ENCODE measurements at regions not wholly inside any gene's neighbourhood (a gene's known extent, or its start where the extent isn't known, plus 50 kb on each side); places are given as distances from the start of the nearest gene placed in this dataset.

- FAIRE-seq: no peak
- no peak for TF ChIP-seq POU2F2 (IDR thresholded peaks at IDR 0.05; ENCODE audit: low read depth, low read length)
- no peak for DNase-seq (ENCODE audit: insufficient read length, low spot score)
Measured at GRCh38 chr10:4062751-4063150, 277.7 kb upstream of the KLF6 start.

DNA sequence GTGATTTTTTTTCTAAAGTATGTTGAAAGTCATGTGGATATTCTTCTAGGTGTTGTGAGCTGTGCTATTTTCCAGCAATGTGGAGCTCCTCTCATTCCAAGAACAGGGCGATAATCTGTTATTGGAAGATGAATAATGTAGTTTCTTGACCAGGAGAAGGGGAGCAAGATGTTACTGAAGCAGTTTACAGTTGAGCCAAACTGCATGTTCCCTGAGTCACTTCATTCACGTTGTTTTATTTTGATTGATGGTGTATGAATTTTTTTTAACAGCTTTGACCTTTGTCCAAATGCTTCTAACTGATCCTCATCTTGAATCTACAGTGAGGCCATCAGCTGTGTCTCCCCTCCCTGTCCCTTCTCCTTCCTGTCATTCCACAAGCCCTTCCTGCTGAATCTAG lies 277.1 kb upstream of the KLF6 start:
- FAIRE-seq (no peak), DNase-seq (ENCODE audit: insufficient read length, low spot score) (no peak)
- TF ChIP-seq SPI1 (IDR thresholded peaks at IDR 0.05; ENCODE audit: low read depth, low read length) (no peak), POU2F2 (IDR thresholded peaks at IDR 0.05; ENCODE audit: low read depth, low read length) (no peak), PAX5 (IDR thresholded peaks at IDR 0.05; ENCODE audit: insufficient read depth, low read length, severe bottlenecking) (no peak), TAF1 (IDR thresholded peaks at IDR 0.05; ENCODE audit: low read depth, low read length) (no peak), POLR2AphosphoS5 (IDR thresholded peaks at IDR 0.05; ENCODE audit: low read depth, low read length) (no peak), POLR2A (IDR thresholded peaks at IDR 0.05; ENCODE audit: low read depth, low read length) (no peak)

DNA sequence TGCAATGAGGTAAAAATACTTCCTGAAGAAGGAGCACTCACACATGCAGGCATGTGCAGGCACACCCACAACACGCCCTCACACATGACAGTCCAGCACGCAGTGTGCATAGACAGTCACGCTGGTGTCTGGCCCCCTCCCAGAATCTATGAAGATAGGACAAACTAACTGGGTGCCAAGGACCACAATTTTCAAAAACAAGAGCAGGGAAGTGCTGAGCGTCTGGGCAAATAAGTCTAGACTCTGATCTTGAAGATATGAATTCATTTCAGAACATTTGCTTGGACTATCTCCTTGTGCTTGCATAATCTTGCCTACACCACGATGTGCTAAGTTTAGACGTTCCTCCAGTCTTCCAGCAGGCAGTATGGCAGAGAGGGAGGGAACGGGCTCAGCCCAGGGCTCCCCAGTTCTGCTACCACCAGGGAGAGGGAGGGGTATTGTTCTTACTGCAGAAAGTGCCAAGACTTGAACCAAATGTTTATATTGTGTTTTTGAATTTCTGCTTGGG lies 276.5 kb upstream of the KLF6 start:
- no peak for TF ChIP-seq POU2F2 (IDR thresholded peaks at IDR 0.05; ENCODE audit: low read depth, low read length)
- TF ChIP-seq SPI1 (IDR thresholded peaks at IDR 0.05; ENCODE audit: low read depth, low read length): no peak
- no peak for TF ChIP-seq POLR2AphosphoS5 (IDR thresholded peaks at IDR 0.05; ENCODE audit: low read depth, low read length)
- TF ChIP-seq POLR2A (IDR thresholded peaks at IDR 0.05; ENCODE audit: low read depth, low read length): no peak
- TF ChIP-seq PAX5 (IDR thresholded peaks at IDR 0.05; ENCODE audit: insufficient read depth, low read length, severe bottlenecking): no peak
- TF ChIP-seq TAF1 (IDR thresholded peaks at IDR 0.05; ENCODE audit: low read depth, low read length): no peak
- DNase-seq (ENCODE audit: insufficient read length, low spot score) (no peak), FAIRE-seq (peak; percentile 35)

DNA sequence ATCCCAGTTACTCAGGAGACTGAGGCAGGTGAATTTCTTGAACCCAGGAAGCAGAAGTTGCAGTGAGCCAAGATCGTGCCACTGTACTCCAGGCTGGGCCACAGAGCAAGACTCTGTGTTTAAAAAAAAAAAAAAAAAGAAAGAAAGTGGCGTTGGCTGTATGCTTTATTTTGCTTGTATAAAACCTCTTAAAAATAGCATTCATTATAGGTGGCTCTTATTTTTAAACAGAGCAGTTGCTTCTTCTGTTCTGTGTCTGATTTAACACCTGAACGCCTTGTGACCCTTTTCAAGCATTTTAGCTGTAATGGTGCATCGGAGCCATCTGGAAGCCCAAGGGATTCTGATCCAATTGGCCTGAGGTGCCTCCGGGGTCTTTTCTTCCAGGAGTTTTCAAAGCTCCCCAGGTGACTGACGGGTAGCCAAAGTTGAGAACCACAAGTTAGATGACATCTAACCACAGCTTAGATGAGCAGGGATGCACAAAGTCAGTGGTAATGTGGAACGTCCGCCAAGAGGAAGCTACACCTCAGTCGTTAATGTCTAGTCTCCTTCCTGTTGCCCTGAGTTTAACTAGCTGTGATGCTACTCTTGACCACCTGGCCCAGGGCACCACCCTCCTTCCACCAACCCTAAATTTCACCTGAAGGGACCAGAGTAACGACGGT lies 274.6 kb upstream of the KLF6 start:
- peak; percentile 38 for FAIRE-seq
- DNase-seq (ENCODE audit: insufficient read length, low spot score): no peak
- TF ChIP-seq TAF1 (IDR thresholded peaks at IDR 0.05; ENCODE audit: low read depth, low read length) (no peak), PAX5 (IDR thresholded peaks at IDR 0.05; ENCODE audit: insufficient read depth, low read length, severe bottlenecking) (no peak), POLR2AphosphoS5 (IDR thresholded peaks at IDR 0.05; ENCODE audit: low read depth, low read length) (no peak), POU2F2 (IDR thresholded peaks at IDR 0.05; ENCODE audit: low read depth, low read length) (no peak), POLR2A (IDR thresholded peaks at IDR 0.05; ENCODE audit: low read depth, low read length) (no peak), SPI1 (IDR thresholded peaks at IDR 0.05; ENCODE audit: low read depth, low read length) (no peak)

- DNase-seq (ENCODE audit: insufficient read length, low spot score) (no peak), FAIRE-seq (no peak)
- TF ChIP-seq POU2F2 (IDR thresholded peaks at IDR 0.05; ENCODE audit: low read depth, low read length): no peak
- TF ChIP-seq SPI1 (IDR thresholded peaks at IDR 0.05; ENCODE audit: low read depth, low read length): no peak
- TF ChIP-seq POLR2AphosphoS5 (IDR thresholded peaks at IDR 0.05; ENCODE audit: low read depth, low read length): no peak
- no peak for TF ChIP-seq PAX5 (IDR thresholded peaks at IDR 0.05; ENCODE audit: insufficient read depth, low read length, severe bottlenecking)
- no peak for TF ChIP-seq POLR2A (IDR thresholded peaks at IDR 0.05; ENCODE audit: low read depth, low read length)
- TF ChIP-seq TAF1 (IDR thresholded peaks at IDR 0.05; ENCODE audit: low read depth, low read length): no peak
Measured at GRCh38 chr10:4058514-4059029, 273.6 kb upstream of the KLF6 start.

DNA sequence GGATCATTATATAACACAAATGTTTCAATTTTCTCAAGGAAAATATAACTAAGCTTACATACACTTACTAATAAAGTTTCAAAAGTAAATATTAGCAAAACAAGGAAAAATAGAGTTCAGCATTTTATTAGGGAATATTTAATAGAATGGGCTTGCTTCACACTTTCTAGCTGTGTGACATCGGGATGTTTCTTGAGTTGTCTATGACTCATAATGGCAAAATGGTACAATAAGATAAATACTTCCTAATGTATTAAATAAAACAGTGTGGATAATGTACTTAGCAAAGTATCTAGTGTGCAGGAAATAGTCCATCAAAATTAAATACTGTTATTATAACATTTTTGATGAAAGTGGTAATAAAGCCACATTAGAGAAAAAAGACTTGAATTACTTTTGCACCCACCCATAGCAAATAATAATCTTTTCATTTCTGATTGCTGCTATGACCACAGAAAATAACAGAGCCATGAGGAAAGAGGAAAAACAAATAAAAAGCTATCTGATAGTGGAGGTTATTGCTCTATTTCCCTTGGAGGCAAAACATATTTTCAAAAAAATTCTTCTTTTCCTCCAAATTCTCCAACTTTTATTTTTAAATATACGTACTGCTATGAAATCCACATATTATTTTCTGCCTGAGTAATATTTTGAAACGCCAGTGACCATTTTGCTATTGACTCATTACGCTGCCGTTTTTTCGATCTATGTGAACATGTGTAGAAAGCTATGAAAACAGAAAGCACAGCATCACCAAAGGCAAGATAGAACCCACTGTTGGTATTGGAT lies 272.9 kb upstream of the KLF6 start:
- FAIRE-seq (no peak), DNase-seq (ENCODE audit: insufficient read length, low spot score) (no peak)
- no peak for TF ChIP-seq POU2F2 (IDR thresholded peaks at IDR 0.05; ENCODE audit: low read depth, low read length)
- TF ChIP-seq PAX5 (IDR thresholded peaks at IDR 0.05; ENCODE audit: insufficient read depth, low read length, severe bottlenecking): no peak
- TF ChIP-seq SPI1 (IDR thresholded peaks at IDR 0.05; ENCODE audit: low read depth, low read length): no peak
- no peak for TF ChIP-seq POLR2AphosphoS5 (IDR thresholded peaks at IDR 0.05; ENCODE audit: low read depth, low read length)
- no peak for TF ChIP-seq TAF1 (IDR thresholded peaks at IDR 0.05; ENCODE audit: low read depth, low read length)
- TF ChIP-seq POLR2A (IDR thresholded peaks at IDR 0.05; ENCODE audit: low read depth, low read length): no peak

DNA sequence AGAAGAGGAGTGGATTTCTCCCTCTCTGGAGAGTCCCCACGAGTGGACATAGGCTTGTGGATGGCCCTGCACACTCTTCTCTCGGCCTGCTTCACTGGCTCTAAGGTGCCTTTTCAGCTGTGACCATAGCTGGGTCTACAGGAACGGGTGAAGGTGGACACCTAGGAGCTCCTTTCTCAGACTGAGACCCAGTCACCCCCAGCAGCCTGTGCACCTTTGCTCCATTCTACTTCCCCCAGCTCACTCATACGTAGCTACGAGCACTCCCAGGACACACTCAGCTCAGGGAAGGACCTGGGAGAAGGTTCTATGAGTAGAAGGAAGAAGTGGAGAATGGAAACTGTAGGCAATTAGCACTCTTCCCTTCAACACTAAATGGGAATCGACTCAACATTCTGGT lies 272.0 kb upstream of the KLF6 start:
- TF ChIP-seq PAX5 (IDR thresholded peaks at IDR 0.05; ENCODE audit: insufficient read depth, low read length, severe bottlenecking) (no peak), TAF1 (IDR thresholded peaks at IDR 0.05; ENCODE audit: low read depth, low read length) (no peak), POU2F2 (IDR thresholded peaks at IDR 0.05; ENCODE audit: low read depth, low read length) (no peak), POLR2A (IDR thresholded peaks at IDR 0.05; ENCODE audit: low read depth, low read length) (no peak), SPI1 (IDR thresholded peaks at IDR 0.05; ENCODE audit: low read depth, low read length) (no peak), POLR2AphosphoS5 (IDR thresholded peaks at IDR 0.05; ENCODE audit: low read depth, low read length) (no peak)
- FAIRE-seq (no peak), DNase-seq (ENCODE audit: insufficient read length, low spot score) (no peak)

DNA sequence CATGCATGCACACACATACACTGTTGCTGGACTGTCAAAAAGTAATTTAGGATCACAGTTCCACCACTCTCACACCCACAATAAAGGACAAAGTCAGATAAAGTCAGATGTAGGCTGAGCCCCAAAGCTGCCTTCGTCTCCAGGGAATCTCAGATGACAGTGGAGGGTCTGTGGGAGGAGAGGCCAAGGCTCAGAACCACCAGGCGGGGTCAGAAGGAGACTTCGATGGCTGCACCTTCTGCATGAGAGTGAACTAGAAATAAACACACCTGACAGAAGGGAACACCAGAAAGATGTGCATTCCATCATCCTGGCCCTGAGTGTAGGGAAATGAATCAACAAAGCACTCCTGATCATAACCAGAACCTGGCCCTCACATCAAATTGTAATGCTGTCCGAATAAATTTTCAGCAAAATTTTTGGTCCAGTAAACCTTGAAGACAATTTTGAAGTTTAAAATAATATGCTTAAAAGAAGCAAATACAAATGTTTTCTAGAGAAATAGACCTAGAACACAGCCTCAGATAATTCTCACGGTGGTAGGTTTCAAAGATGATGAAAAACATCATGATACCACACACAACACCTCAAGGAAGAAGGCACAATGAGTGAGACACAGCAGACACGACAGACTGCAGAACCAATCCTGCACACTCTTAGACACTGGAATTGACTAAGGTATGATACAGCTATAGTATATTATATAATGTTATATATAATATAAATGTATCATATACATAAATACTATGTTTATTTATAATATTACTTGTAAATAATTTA lies 269.8 kb upstream of the KLF6 start:
- FAIRE-seq (no peak), DNase-seq (ENCODE audit: insufficient read length, low spot score) (no peak)
- TF ChIP-seq SPI1 (IDR thresholded peaks at IDR 0.05; ENCODE audit: low read depth, low read length) (no peak), POLR2AphosphoS5 (IDR thresholded peaks at IDR 0.05; ENCODE audit: low read depth, low read length) (no peak), POU2F2 (IDR thresholded peaks at IDR 0.05; ENCODE audit: low read depth, low read length) (no peak), POLR2A (IDR thresholded peaks at IDR 0.05; ENCODE audit: low read depth, low read length) (no peak), PAX5 (IDR thresholded peaks at IDR 0.05; ENCODE audit: insufficient read depth, low read length, severe bottlenecking) (no peak), TAF1 (IDR thresholded peaks at IDR 0.05; ENCODE audit: low read depth, low read length) (no peak)

GRCh38 chr10:4053940-4054339 lies 268.9 kb upstream of the KLF6 start:
- TF ChIP-seq POU2F2 (IDR thresholded peaks at IDR 0.05; ENCODE audit: low read depth, low read length): no peak
- no peak for TF ChIP-seq SPI1 (IDR thresholded peaks at IDR 0.05; ENCODE audit: low read depth, low read length)
- TF ChIP-seq POLR2A (IDR thresholded peaks at IDR 0.05; ENCODE audit: low read depth, low read length): no peak
- TF ChIP-seq PAX5 (IDR thresholded peaks at IDR 0.05; ENCODE audit: insufficient read depth, low read length, severe bottlenecking): no peak
- TF ChIP-seq TAF1 (IDR thresholded peaks at IDR 0.05; ENCODE audit: low read depth, low read length): no peak
- TF ChIP-seq POLR2AphosphoS5 (IDR thresholded peaks at IDR 0.05; ENCODE audit: low read depth, low read length): no peak
- peak; percentile 54 for FAIRE-seq
- DNase-seq (ENCODE audit: insufficient read length, low spot score): no peak
